Bronchial epithelial cell (primary cell): ENCODE measurements at regions not wholly inside any gene's neighbourhood (a gene's known extent, or its start where the extent isn't known, plus 50 kb on each side); places are given as distances from the start of the nearest gene placed in this dataset.
A peak's percentile ranks its signal among the peaks of the same experiment; 100 is the strongest.

Source experiments
- DNase-seq: peaks from one replicate; pipeline ENCODE4 v3.0.0-alpha.2; 2010; ENCODE audit warnings: low read depth
- FAIRE-seq: peaks from 2 replicates; lab custom pipeline; 2011; peaks lifted over from hg19 to GRCh38; lab: Jason Lieb, UNC
- H3K27me3 ChIP-seq: 2 replicates; pipeline ENCODE4 v1.5.1; 2011; ENCODE audit warnings: low read length; ENCODE audit not compliant: control insufficient read depth, insufficient read depth
- H3K36me3 ChIP-seq: 2 replicates; pipeline ENCODE4 v1.5.1; 2011; ENCODE audit warnings: low read length; ENCODE audit not compliant: control insufficient read depth, insufficient read depth
- H3K4me3 ChIP-seq: 2 replicates; pipeline ENCODE4 v1.5.1; 2011; ENCODE audit warnings: mild to moderate bottlenecking, low read depth, low read length, control low read depth
- TF ChIP-seq, protein P1 (sequence below): IDR thresholded peaks from 2 replicates; pipeline ENCODE4 v1.5.1; 2011; ENCODE audit warnings: mild to moderate bottlenecking, moderate library complexity, low read length, control low read depth, inconsistent platforms; ENCODE audit not compliant: insufficient read depth, severe bottlenecking

DNA sequence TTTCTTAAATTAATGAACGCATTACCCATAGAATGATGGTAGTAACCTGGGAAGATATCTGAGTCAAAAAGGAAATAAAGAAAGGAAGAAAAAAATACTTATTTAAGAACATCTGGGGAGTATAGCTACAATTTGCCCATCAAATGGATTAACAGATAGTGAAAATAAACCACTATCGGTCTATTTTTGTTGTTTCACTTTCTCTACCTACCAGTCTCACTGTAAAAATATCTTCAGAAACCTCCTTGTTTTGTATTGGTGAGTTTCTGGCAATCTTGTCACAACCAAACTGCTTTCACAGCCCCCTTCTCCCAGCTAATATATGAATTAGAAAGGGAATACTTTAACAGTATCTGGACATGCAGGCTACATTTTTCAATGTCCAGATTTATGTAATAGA is 783.5 kb downstream of the STPG2 start:
- Histone ChIP-seq H3K4me3 (no peak overlapping the region), H3K27me3 (no peaks in the 10 kb centered on the region), H3K36me3 (no peaks in the 10 kb centered on the region)
- TF ChIP-seq, protein P1, sequence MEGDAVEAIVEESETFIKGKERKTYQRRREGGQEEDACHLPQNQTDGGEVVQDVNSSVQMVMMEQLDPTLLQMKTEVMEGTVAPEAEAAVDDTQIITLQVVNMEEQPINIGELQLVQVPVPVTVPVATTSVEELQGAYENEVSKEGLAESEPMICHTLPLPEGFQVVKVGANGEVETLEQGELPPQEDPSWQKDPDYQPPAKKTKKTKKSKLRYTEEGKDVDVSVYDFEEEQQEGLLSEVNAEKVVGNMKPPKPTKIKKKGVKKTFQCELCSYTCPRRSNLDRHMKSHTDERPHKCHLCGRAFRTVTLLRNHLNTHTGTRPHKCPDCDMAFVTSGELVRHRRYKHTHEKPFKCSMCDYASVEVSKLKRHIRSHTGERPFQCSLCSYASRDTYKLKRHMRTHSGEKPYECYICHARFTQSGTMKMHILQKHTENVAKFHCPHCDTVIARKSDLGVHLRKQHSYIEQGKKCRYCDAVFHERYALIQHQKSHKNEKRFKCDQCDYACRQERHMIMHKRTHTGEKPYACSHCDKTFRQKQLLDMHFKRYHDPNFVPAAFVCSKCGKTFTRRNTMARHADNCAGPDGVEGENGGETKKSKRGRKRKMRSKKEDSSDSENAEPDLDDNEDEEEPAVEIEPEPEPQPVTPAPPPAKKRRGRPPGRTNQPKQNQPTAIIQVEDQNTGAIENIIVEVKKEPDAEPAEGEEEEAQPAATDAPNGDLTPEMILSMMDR = no peak
- DNase-seq (no peak), FAIRE-seq (no peak)

DNA sequence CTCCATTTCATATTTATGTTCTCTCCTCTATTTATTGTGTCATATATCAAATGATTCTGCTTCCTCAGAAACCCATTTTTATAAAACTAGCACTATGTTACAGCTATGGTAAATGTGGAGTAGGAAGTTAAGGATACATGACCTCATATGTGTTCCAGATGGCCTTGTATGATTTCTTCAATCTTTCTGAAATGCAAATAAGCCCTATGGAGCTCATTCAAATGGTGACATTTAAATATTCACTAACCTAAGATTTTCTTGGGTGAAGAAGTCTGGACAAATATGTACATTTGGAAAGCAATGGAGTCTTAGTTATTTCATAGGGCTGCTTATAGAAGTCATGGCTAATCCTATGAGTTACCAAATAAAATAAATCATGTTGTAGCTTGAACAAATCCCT is 782.5 kb downstream of the STPG2 start:
- H3K27me3 ChIP-seq = no peaks in the 10 kb centered on the region
- TF ChIP-seq, protein P1 = no peak
- no peak overlapping the region for H3K4me3 ChIP-seq
- no peak for FAIRE-seq
- DNase-seq = no peak
- H3K36me3 ChIP-seq = no peaks in the 10 kb centered on the region

DNA sequence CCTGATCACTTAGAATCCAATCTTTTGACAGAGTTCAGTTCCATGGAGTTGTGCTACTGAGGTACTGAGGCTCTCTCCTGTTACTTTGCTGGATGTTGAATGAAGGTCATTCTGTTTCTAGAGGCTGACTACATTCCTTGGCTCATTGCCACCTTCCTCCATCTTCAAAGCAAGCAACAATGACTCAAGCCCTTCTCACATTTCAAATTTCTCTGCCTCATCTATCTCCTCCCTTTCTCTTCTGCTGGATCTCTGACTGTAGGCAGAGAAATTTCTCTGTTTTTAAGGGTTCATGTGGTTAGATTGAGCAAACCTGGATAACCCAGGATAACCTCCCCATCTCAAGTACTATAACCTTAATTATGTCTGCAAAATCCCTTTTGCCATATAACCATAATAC is 775.4 kb downstream of the STPG2 start:
- DNase-seq (peak; percentile 76), FAIRE-seq (peak; percentile 52)
- Histone ChIP-seq H3K4me3 (no peak overlapping the region), H3K27me3 (no peaks in the 10 kb centered on the region), H3K36me3 (no peaks in the 10 kb centered on the region)
- TF ChIP-seq, protein P1 = no peak

DNA sequence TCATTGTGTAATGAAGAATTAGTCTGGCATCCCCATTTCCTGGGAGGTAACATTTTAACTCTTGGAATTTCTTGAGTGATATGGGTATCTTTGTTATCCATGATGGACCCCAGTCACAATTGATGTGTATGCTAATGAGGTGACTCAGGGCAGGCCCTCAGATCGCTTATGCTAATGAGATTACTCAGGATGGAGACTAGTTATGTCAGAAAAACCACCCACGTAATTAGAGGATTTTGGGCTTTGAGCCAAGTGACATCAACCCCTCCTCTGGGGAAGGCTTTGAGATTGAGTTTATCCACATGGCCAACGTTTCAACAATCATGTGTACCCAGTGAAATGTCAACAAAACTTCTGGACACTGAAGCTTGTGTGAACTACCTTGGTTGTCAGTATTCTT is 772.7 kb downstream of the STPG2 start:
- TF ChIP-seq, protein P1 = no peak
- no peak overlapping the region for H3K4me3 ChIP-seq
- H3K36me3 ChIP-seq = no peaks in the 10 kb centered on the region
- peak; percentile 15 for DNase-seq
- no peaks in the 10 kb centered on the region for H3K27me3 ChIP-seq
- FAIRE-seq = peak; percentile 7

DNA sequence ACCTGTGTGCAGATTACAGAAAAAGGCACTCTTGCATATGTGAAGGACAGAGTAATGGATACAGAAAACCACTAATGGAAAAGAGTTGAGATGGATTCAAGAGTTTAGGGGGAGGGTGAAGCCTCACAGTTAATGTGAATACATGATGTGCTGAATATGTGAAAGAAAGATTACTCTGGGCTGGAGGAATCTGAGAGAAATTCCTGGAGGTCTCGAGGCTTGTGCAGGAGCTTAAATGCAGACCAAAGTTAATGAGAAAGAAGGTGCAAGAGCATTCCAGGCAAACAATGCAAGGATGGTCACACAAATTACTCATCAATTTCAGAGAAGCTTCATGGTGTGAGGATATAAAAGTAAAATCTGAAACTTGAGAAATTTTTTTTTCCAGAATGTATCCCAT is 768.8 kb downstream of the STPG2 start:
- no peaks in the 10 kb centered on the region for H3K36me3 ChIP-seq
- TF ChIP-seq, protein P1 = no peak
- H3K27me3 ChIP-seq = no peaks in the 10 kb centered on the region
- H3K4me3 ChIP-seq = no peak overlapping the region
- no peak for FAIRE-seq
- no peak for DNase-seq

DNA sequence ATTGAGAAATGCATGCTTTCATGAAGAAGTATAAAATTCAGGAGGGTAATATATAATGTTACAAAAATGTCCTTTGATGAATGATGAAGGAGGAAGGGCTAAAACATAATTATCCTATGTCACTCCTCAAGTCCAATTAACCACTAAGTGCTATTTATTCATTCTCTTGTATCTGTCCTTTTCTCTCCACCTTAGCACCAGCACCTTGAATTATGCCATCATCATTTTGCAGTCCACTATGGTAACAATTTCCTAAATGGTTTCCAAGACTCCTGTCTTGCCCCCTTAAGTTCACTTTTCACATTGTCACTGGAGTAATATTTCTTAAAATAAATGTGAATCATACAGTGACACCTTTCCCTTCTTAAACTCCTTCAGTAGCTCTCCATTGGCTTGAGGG is 756.3 kb downstream of the STPG2 start:
- no peaks in the 10 kb centered on the region for H3K36me3 ChIP-seq
- no peak overlapping the region for H3K4me3 ChIP-seq
- no peaks in the 10 kb centered on the region for H3K27me3 ChIP-seq
- FAIRE-seq = no peak
- TF ChIP-seq, protein P1 = no peak
- no peak for DNase-seq
